Brain microvascular endothelial cell (primary cell): ENCODE measurements at regions not wholly inside any gene's neighbourhood (a gene's known extent, or its start where the extent isn't known, plus 50 kb on each side); places are given as distances from the start of the nearest gene placed in this dataset.

Experiments
- DNase-seq: peaks from one replicate; pipeline ENCODE4 v3.0.0-alpha.2; 2020
- H3K27ac ChIP-seq: fragments of 250-450 bp; sonication (Bioruptor Pico); 2 replicates; pipeline ENCODE4 v1.5.1; 2020; ENCODE audit warnings: mild to moderate bottlenecking, moderate library complexity
- H3K27me3 ChIP-seq: fragments of 250-450 bp; sonication (Bioruptor Pico); replicated peaks from 2 replicates; pipeline ENCODE4 v1.5.1; 2020; ENCODE audit warnings: mild to moderate bottlenecking
- H3K36me3 ChIP-seq: fragments of 250-450 bp; sonication (Bioruptor Pico); replicated peaks from 2 replicates; pipeline ENCODE4 v1.5.1; 2020; ENCODE audit warnings: mild to moderate bottlenecking
- H3K4me3 ChIP-seq: 2 replicates; pipeline ENCODE4 v1.5.1; 2011; ENCODE audit warnings: low read depth, mild to moderate bottlenecking, control low read depth, low read length, moderate library complexity
- CTCF ChIP-seq: IDR thresholded peaks from 2 replicates; pipeline ENCODE4 v1.5.1; 2011; ENCODE audit warnings: low read depth, mild to moderate bottlenecking, moderate library complexity, low read length, control low read depth, inconsistent platforms; ENCODE audit errors: missing control alignments
- in situ Hi-C: cut with HindIII; loops from 2 replicates; pipeline ENCODE4 v1.10.0; 2017; ENCODE audit warnings: low sequenced_read_pairs, low pct_ligation_motif_present

GRCh38 chr3:25376340-25376739 is 51.7 kb upstream of the RARB start:
- in situ Hi-C loops: no loop called here
- Histone ChIP-seq H3K27ac (no peak overlapping the region), H3K36me3 (no peaks in the 10 kb centered on the region), H3K27me3 (no peaks in the 10 kb centered on the region), H3K4me3 (no peak overlapping the region)
- TF ChIP-seq CTCF: no peak
- no peak for DNase-seq

- H3K27me3 ChIP-seq: no peaks in the 10 kb centered on the region
- H3K36me3 ChIP-seq: no peaks in the 10 kb centered on the region
- no peak for TF ChIP-seq CTCF
- in situ Hi-C loops: no loop called here
- no peak for DNase-seq
- H3K27ac ChIP-seq: no peak overlapping the region
- H3K4me3 ChIP-seq: no peak overlapping the region
Observed at GRCh38 chr3:25377042-25377441, 51.0 kb upstream of the RARB start.
